Tibial artery (tissue), 4 donors: ENCODE measurements at regions not wholly inside any gene's neighbourhood (a gene's known extent, or its start where the extent isn't known, plus 50 kb on each side); places are given as distances from the start of the nearest gene placed in this dataset.

ENCODE experiments used
- DNase-seq, 2 donors: peaks; one replicate each; pipeline ENCODE4 v3.0.0-alpha.2; 2019
- H3K27ac ChIP-seq, 2 donors: fragments of 200-600 bp; sonication (generic) in 1 of 2; 1 replicate in 1 of 2; 2 replicates in 1 of 2; pipeline ENCODE4 v1.5.1; 2018 to 2019; ENCODE audit warnings: mild to moderate bottlenecking in 1 of 2
- H3K27me3 ChIP-seq, 2 donors: fragments of 200-600 bp; sonication (generic) in 1 of 2; one replicate each; pipeline versions ENCODE4 v1.5.1 to v1.6.0; 2016 to 2019
- H3K36me3 ChIP-seq, 3 donors: fragments of 200-600 bp; sonication (generic) in 2 of 3; one replicate each; pipeline ENCODE4 v1.5.1; 2016 to 2019; ENCODE audit warnings: mild to moderate bottlenecking in 2 of 3
- H3K4me1 ChIP-seq, 4 donors: fragments of 200-600 bp; sonication (generic) in 2 of 4; 1 replicate in 3 of 4; 2 replicates in 1 of 4; pipeline ENCODE4 v1.5.1; 2016 to 2019
- H3K4me3 ChIP-seq, 2 donors: fragments of 200-600 bp; sonication (generic) in 1 of 2; 1 replicate in 1 of 2; 2 replicates in 1 of 2; pipeline ENCODE4 v1.5.1; 2018 to 2019; ENCODE audit warnings: mild to moderate bottlenecking in 2 of 2
- H3K9me3 ChIP-seq, 3 donors: fragments of 200-600 bp; sonication (generic) in 1 of 3; one replicate each; pipeline ENCODE4 v1.5.1; 2016 to 2019
- intact Hi-C: fragments of 100-400 bp; cut with DNase I; formaldehyde crosslinking; loops from one replicate; pipeline ENCODE4 v1.15.0; 2023; ENCODE audit warnings: low total_unique reads
- TF ChIP-seq, protein P1 (sequence below), 2 experiments: fragments of 200-600 bp in 1 of 2; fragments of 450-650 bp in 1 of 2; IDR thresholded peaks; one replicate each; pipeline ENCODE4 v1.5.1; 2017 to 2019; ENCODE audit warnings: antibody characterized with exemption in 2 of 2, mild to moderate bottlenecking in 1 of 2, moderate library complexity in 1 of 2

GRCh38 chr21:27451116-27451515, 484.2 kb upstream of the ADAMTS5 start:
- H3K9me3 ChIP-seq: no peaks in the 10 kb centered on the region
- H3K4me1 ChIP-seq: no peaks in the 10 kb centered on the region
- no peak overlapping the region for H3K27ac ChIP-seq
- no peaks in the 10 kb centered on the region for H3K36me3 ChIP-seq
- H3K27me3 ChIP-seq: no peaks in the 10 kb centered on the region
- H3K4me3 ChIP-seq: no peak overlapping the region
- TF ChIP-seq, protein P1, sequence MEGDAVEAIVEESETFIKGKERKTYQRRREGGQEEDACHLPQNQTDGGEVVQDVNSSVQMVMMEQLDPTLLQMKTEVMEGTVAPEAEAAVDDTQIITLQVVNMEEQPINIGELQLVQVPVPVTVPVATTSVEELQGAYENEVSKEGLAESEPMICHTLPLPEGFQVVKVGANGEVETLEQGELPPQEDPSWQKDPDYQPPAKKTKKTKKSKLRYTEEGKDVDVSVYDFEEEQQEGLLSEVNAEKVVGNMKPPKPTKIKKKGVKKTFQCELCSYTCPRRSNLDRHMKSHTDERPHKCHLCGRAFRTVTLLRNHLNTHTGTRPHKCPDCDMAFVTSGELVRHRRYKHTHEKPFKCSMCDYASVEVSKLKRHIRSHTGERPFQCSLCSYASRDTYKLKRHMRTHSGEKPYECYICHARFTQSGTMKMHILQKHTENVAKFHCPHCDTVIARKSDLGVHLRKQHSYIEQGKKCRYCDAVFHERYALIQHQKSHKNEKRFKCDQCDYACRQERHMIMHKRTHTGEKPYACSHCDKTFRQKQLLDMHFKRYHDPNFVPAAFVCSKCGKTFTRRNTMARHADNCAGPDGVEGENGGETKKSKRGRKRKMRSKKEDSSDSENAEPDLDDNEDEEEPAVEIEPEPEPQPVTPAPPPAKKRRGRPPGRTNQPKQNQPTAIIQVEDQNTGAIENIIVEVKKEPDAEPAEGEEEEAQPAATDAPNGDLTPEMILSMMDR (IDR thresholded peaks at IDR 0.05): no peak
- intact Hi-C loops: no loop called here
- no peak for DNase-seq

DNA sequence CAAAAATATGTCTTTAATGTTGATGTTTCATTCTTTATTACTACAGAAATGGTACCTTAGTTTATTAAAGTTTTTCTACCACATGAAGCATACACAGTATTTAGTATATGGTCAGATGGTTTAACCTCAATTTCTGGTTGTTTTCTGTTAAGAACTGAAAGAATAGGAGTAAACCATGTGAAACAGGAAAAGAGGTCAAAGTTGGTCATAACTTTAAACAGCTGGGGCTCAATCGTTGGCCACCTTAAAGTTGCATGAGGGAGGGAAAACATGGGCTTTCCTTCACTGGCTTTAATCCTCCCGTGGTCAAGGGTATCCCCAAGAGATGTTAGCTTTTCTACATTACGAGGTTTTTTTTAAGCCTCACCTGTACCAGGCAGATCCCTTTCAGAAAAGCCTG, 483.3 kb upstream of the ADAMTS5 start:
- Histone ChIP-seq H3K27ac (no peak overlapping the region), H3K27me3 (no peaks in the 10 kb centered on the region), H3K4me3 (no peak overlapping the region), H3K9me3 (no peaks in the 10 kb centered on the region), H3K4me1 (no peaks in the 10 kb centered on the region), H3K36me3 (no peaks in the 10 kb centered on the region)
- DNase-seq: no peak
- TF ChIP-seq, protein P1 (IDR thresholded peaks at IDR 0.05): no peak
- intact Hi-C loops: no loop called here

DNA sequence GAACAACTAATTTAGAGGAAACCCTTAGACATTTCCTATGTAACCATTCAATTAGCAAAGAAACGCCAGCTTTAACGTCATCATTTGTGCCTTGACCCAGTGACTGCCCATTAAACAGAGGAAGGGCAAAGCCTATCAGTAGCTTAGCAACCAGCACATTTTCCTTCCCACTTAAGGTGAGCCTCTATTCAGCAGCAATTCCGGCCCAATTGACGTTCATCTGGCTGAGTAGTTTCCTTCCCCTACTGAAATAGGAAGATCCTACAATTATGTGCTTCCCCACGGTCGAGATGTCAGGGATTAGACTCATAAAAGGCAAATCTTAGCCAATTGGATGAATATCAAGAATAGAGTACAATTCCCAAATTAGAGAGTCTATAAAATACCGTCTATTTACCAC, 482.1 kb upstream of the ADAMTS5 start:
- TF ChIP-seq, protein P1 (IDR thresholded peaks at IDR 0.05): no peak
- no peak overlapping the region for H3K27ac ChIP-seq
- intact Hi-C loops: no loop called here

GRCh38 chr21:27447843-27448242, 481.0 kb upstream of the ADAMTS5 start:
- Histone ChIP-seq H3K9me3 (no peaks in the 10 kb centered on the region), H3K27me3 (no peaks in the 10 kb centered on the region), H3K36me3 (no peaks in the 10 kb centered on the region), H3K27ac (no peak overlapping the region), H3K4me1 (peaks cover 0 to 5% (median 0%) of the 10 kb centered on the region in 4 donors), H3K4me3 (no peak overlapping the region)
- intact Hi-C loops: no loop called here
- DNase-seq: no peak
- TF ChIP-seq, protein P1 (IDR thresholded peaks at IDR 0.05): no peak

More for the DNA sequence above, 482.1 kb upstream of the ADAMTS5 start:
- no peak overlapping the region for H3K4me3 ChIP-seq
- H3K4me1 ChIP-seq: peaks cover 0 to 5% (median 0%) of the 10 kb centered on the region in 4 donors
- DNase-seq: no peak
- H3K9me3 ChIP-seq: no peaks in the 10 kb centered on the region
- H3K36me3 ChIP-seq: no peaks in the 10 kb centered on the region
- H3K27me3 ChIP-seq: no peaks in the 10 kb centered on the region

- peaks cover 0 to 38% (median 10%) of the 10 kb centered on the region in 4 donors for H3K4me1 ChIP-seq
- intact Hi-C loops: no loop called here
- no peaks in the 10 kb centered on the region for H3K36me3 ChIP-seq
- TF ChIP-seq, protein P1 (IDR thresholded peaks at IDR 0.05): no peak
- H3K9me3 ChIP-seq: no peaks in the 10 kb centered on the region
- H3K4me3 ChIP-seq: no peak overlapping the region
- no peak for DNase-seq
- peak overlapping the region; percentile 62 to 63 for H3K27ac ChIP-seq
- no peaks in the 10 kb centered on the region for H3K27me3 ChIP-seq
These were observed 462.9 kb upstream of the ADAMTS5 start for GRCh38 chr21:27429710-27430341.
